Astrocyte of the cerebellum (primary cell): ENCODE measurements at regions not wholly inside any gene's neighbourhood (a gene's known extent, or its start where the extent isn't known, plus 50 kb on each side); places are given as distances from the start of the nearest gene placed in this dataset.
A peak's percentile ranks its signal among the peaks of the same experiment; 100 is the strongest.

Experiments used
- DNase-seq: peaks from one replicate; pipeline ENCODE4 v3.0.0-alpha.2; 2011; ENCODE audit warnings: low read depth
- H3K4me3 ChIP-seq: 2 replicates; pipeline ENCODE4 v1.5.1; 2011; ENCODE audit warnings: mild to moderate bottlenecking, low read depth, low read length, moderate library complexity
- CTCF ChIP-seq: IDR thresholded peaks from 2 replicates; pipeline ENCODE4 v1.5.1; 2012; ENCODE audit warnings: low read length, low read depth, moderate library complexity, mild to moderate bottlenecking; ENCODE audit errors: missing control alignments
- in situ Hi-C: cut with HindIII; loops from 2 replicates; pipeline ENCODE4 v1.10.0; 2017; ENCODE audit warnings: low sequenced_read_pairs

GRCh38 chr13:74299721-74300120, 165.5 kb upstream of the KLF12 start:
- TF ChIP-seq CTCF = no peak
- in situ Hi-C loops = no loop called here
- no peak for DNase-seq
- no peak overlapping the region for H3K4me3 ChIP-seq

GRCh38 chr13:74298923-74299322, 164.7 kb upstream of the KLF12 start:
- H3K4me3 ChIP-seq = no peak overlapping the region
- no peak for DNase-seq
- TF ChIP-seq CTCF = no peak
- in situ Hi-C loops = no loop called here

- in situ Hi-C loops = no loop called here
- peak; percentile 93 for DNase-seq
- no peak for TF ChIP-seq CTCF
- peak overlapping the region; percentile 12 for H3K4me3 ChIP-seq
Observed at GRCh38 chr13:74289861-74290773, 155.9 kb upstream of the KLF12 start.

DNA sequence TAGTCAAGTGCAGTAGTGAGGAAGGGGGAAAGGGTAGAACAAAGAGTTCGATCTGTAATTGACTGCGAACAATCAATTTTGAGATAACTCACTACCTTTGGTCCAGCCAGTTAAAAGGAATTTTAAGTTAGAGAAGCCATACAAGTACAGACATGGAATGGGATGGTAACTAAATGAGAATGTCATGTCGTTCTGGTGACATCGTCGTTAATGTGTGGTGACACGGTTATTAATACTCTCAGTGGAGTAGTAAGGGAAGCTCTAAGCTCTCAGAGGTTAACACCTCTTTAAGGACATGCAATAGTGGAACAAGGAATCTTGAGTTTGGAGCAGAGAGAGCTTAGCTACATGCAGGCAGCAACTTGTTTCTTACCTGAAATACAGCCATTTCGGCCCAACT, 154.9 kb upstream of the KLF12 start:
- in situ Hi-C loops = no loop called here
- H3K4me3 ChIP-seq = no peak overlapping the region
- no peak for DNase-seq
- no peak for TF ChIP-seq CTCF

GRCh38 chr13:74288361-74288911, 154.2 kb upstream of the KLF12 start:
- no peak for DNase-seq
- no peak for TF ChIP-seq CTCF
- in situ Hi-C loops = no loop called here
- peak overlapping the region; percentile 28 for H3K4me3 ChIP-seq

GRCh38 chr13:74287724-74288169, 153.5 kb upstream of the KLF12 start:
- H3K4me3 ChIP-seq = peak overlapping the region; percentile 28
- in situ Hi-C loops = no loop called here
- peak; percentile 52 for DNase-seq

More at GRCh38 chr13:74287724-74288169, 153.5 kb upstream of the KLF12 start:
- no peak for TF ChIP-seq CTCF
